HUES6 (cell line): ENCODE measurements at regions not wholly inside any gene's neighbourhood (a gene's known extent, or its start where the extent isn't known, plus 50 kb on each side); places are given as distances from the start of the nearest gene placed in this dataset.

Source experiments
- H3K27ac ChIP-seq: 2 replicates; pipeline ENCODE4 v1.7.0; 2013; ENCODE audit warnings: low read depth, mild to moderate bottlenecking, low read length, inconsistent platforms
- H3K27me3 ChIP-seq: 2 replicates; pipeline ENCODE4 v1.6.1; 2013; ENCODE audit warnings: low read length; ENCODE audit not compliant: control insufficient read depth, insufficient read depth
- H3K36me3 ChIP-seq: 2 replicates; pipeline ENCODE4 v1.6.1; 2013; ENCODE audit warnings: low read length; ENCODE audit not compliant: control insufficient read depth, insufficient read depth
- H3K4me1 ChIP-seq: 2 replicates; pipeline ENCODE4 v1.6.1; 2013; ENCODE audit warnings: low read length; ENCODE audit not compliant: control insufficient read depth, insufficient read depth
- H3K4me3 ChIP-seq: 2 replicates; pipeline ENCODE4 v1.5.1; 2013; ENCODE audit warnings: low read depth, low read length
- H3K9ac ChIP-seq: one replicate; pipeline ENCODE4 v1.6.1; 2013; ENCODE audit warnings: mild to moderate bottlenecking, low read length
- H3K9me3 ChIP-seq: 2 replicates; pipeline ENCODE4 v1.6.1; 2013; ENCODE audit warnings: low read depth, low read length; ENCODE audit not compliant: control insufficient read depth, insufficient read depth

DNA sequence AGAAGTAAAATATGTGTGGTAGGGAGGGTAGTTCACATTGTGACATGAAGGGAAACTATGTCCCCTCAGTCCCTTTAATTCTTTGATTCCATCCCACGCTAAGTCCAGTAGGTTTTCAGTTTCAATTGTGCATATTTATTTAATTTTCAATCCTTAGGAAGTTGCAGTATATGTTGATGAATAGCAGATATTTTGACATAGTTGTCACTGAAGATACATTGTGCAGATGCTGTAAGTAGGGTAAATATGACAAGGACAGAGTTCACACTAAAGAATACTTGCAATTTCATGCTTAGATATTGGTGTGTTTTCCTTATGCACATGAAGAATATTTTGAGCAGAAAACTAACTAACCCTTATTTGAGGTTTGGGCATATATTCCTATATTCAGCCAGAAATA lies 595.4 kb upstream of the MIR17HG start:
- Histone ChIP-seq H3K9me3 (no peaks in the 10 kb centered on the region), H3K36me3 (no peaks in the 10 kb centered on the region), H3K27me3 (no peaks in the 10 kb centered on the region), H3K4me1 (no peaks in the 10 kb centered on the region), H3K4me3 (no peak overlapping the region), H3K27ac (no peak overlapping the region), H3K9ac (no peak overlapping the region)

DNA sequence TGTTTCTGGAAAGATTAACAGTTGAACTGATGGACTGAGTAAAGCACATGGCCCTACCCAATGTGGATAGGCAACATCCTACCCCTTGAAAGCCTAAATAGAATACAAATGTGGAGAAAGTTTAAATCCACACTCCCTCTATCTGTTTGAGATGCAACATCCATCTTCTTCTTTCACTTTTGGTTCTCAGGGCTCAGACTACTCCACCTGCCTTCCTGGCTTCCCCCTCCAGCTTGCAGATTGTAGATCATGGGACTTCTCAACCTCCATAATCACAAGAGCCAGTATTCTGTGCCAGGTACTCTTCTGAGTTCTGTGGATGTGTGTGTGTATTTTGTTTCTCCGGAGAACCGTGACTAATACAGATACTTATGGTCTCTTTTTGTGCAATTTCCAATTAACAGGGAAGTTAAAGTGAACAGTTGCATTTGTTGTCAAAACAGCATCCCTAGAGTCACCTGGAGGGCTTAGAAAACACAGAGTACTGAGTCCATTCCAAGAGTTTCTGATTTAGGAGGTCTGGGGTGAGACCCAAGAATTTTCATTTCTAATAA lies 590.3 kb upstream of the MIR17HG start:
- Histone ChIP-seq H3K4me3 (no peak overlapping the region), H3K27ac (no peak overlapping the region), H3K27me3 (no peaks in the 10 kb centered on the region; the same call in 1 of the 2 replicates), H3K4me1 (no peaks in the 10 kb centered on the region; the same call in 1 of the 2 replicates), H3K9me3 (no peaks in the 10 kb centered on the region), H3K36me3 (no peaks in the 10 kb centered on the region), H3K9ac (no peak overlapping the region)

DNA sequence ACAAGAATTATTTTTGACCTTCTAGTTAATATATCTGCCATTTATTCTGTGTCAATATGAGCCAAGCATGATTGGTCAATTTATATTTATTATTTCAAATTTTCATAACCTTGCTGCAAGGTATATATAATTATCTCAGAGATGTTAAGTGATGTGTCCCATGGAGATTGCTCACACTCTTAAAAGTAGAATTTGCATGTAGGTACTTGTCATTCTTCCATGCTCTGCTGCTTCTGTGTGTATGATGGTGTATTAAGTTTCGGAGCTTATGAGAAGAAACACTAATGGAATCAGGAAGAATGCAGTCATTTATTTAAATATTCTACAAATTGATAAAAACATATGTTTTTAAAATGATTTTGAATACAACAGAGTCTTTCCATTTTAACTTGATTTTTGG lies 586.8 kb upstream of the MIR17HG start:
- Histone ChIP-seq H3K4me1 (no peaks in the 10 kb centered on the region; the same call in 1 of the 2 replicates), H3K4me3 (no peak overlapping the region), H3K27ac (no peak overlapping the region), H3K36me3 (no peaks in the 10 kb centered on the region), H3K9ac (no peak overlapping the region), H3K9me3 (no peaks in the 10 kb centered on the region), H3K27me3 (no peaks in the 10 kb centered on the region; the same call in 1 of the 2 replicates)

DNA sequence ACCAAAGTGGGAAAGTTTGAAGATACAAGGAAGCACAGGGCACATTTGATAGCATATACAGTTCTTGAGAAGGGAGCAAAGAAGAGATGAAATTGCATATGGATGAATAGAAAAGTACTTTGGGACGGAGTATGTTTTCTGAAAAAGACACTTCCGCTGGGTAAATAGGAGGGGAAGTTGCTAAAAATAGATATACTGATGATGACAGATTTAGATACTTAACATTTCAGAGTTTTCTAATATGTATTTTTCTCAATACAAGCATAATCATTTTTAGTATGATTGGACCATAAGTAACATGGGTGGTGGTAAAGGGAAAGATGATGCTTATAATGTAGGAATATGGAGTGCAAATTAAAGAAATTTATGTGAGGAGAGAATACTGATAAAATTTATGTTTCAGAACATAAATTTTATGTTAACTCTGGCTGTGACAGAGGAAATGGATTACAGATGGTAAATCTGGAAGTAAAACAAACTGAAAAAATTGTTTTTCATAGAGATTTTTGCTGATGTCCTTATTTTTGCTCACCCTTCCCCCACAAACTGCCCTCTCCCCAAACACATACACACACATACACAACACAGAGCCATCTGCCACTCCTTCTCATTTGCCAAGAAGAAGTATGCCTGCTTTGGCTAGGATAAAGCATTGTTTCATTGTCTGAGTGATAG lies 583.9 kb upstream of the MIR17HG start:
- no peaks in the 10 kb centered on the region; the same call in none of the 2 replicates for H3K4me1 ChIP-seq
- H3K27ac ChIP-seq, result no peak overlapping the region
- no peak overlapping the region for H3K4me3 ChIP-seq
- no peak overlapping the region for H3K9ac ChIP-seq
- H3K27me3 ChIP-seq, result no peaks in the 10 kb centered on the region
- no peaks in the 10 kb centered on the region for H3K9me3 ChIP-seq
- no peaks in the 10 kb centered on the region for H3K36me3 ChIP-seq

DNA sequence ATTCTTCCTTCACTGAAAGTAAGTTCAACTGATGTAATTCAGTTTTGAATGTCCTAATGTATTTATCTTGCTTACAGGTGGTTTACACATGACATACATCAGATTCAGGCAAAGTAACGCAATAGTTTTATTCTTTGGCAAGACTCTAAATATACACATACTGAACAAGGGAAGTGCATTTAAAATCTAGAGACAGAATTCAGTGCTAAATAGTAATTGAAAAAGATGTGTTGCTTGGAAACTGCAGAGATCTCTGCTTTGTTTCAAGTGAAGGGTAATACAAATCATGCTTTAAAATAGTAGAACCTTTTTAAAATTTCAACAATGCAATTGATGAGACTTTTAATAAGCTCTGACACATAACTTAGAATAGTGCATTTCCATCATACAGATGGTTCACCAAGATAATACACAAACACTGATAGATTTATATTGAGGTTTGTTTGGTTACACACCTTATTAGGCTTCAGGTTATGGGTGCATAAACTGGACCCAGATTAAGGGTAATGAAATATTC lies 581.0 kb upstream of the MIR17HG start:
- H3K27ac ChIP-seq, result no peak overlapping the region
- H3K9ac ChIP-seq, result no peak overlapping the region
- H3K27me3 ChIP-seq, result no peaks in the 10 kb centered on the region
- peaks cover 8% of the 10 kb centered on the region for H3K4me1 ChIP-seq
- no peaks in the 10 kb centered on the region for H3K9me3 ChIP-seq
- H3K4me3 ChIP-seq, result no peak overlapping the region
- no peaks in the 10 kb centered on the region for H3K36me3 ChIP-seq

DNA sequence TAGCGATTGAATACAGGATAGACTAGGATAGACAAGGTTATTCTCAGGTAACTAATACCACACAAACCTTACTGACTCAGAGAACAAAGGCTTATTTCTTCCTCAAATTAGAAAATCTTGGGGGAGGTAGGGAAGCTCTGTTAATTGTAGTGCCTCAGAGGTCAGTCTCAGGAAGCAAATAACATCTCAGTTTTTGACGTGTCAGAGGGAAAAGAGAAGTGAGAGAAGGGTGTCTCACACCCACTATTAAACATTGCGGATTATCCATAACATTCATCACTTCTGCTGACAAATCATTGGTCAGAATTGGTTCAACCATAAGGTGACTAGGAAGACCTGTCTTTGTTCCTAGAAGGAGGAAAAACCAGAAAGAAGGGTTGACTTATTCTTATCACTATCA lies 579.4 kb upstream of the MIR17HG start:
- Histone ChIP-seq H3K9ac (no peak overlapping the region), H3K9me3 (no peaks in the 10 kb centered on the region), H3K4me1 (peaks cover 11% of the 10 kb centered on the region), H3K27me3 (no peaks in the 10 kb centered on the region), H3K4me3 (no peak overlapping the region), H3K36me3 (no peaks in the 10 kb centered on the region), H3K27ac (no peak overlapping the region)

DNA sequence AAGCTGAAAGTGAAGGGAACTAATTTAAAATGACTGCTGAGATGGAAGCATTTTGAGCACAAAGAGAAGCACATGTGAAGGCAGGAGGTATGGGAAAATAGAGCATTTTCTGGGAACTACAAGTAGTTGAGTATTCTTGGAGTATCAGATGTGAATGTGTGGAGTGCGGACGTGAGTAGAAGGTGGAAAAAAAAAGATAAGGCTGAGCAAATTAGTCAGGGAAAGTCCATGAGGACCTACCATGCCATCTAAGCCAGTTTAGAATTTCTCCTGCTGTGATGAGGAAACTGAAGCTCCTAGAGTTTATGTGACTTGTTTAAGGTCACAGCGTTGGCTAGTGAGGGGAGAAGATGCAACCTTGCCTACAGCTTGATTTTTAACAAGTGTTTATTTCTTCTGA lies 578.1 kb upstream of the MIR17HG start:
- Histone ChIP-seq H3K36me3 (no peaks in the 10 kb centered on the region), H3K27ac (no peak overlapping the region), H3K27me3 (no peaks in the 10 kb centered on the region), H3K9me3 (no peaks in the 10 kb centered on the region), H3K9ac (no peak overlapping the region), H3K4me1 (peaks cover 15% of the 10 kb centered on the region), H3K4me3 (no peak overlapping the region)

DNA sequence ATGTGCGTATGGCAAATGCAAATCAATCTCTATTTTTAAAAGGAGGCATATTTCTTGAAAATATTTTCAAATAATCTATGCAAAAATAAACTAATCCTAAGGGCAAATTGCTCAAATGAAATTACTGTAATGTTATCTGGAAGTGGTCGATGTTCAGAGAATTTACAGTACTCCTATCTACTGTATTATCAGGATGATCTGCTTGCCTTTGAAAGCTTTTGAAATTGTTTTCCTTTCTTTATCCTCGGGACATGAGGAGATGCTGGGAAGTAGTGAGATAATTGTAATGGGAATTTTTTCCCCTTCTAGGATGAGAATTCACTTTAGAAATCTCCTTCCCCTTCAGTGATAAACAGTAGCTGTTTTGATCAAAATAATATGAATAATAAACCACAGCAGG lies 577.2 kb upstream of the MIR17HG start:
- Histone ChIP-seq H3K27me3 (no peaks in the 10 kb centered on the region), H3K4me1 (peaks cover 15% of the 10 kb centered on the region), H3K9ac (no peak overlapping the region), H3K4me3 (no peak overlapping the region), H3K36me3 (no peaks in the 10 kb centered on the region), H3K9me3 (no peaks in the 10 kb centered on the region), H3K27ac (no peak overlapping the region)

DNA sequence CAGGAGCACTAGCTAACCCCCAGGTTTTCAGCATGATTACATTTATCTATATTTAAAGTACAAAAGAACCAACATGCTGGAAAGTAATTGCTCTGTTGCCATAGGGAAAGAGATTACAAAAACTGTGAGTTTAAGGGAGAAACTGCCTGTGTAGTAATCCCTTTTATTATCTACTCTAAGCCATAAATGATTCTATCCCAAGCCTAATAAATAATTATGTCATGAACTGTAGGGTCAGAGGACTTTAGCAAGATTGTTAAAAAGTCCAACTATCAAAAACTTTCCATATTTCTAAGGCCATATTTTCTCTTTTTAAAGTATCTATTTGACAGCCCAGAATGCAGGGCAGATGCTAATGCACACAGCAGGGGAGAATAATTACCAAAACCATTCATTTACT lies 573.8 kb upstream of the MIR17HG start:
- Histone ChIP-seq H3K9me3 (no peaks in the 10 kb centered on the region), H3K36me3 (no peaks in the 10 kb centered on the region), H3K27me3 (no peaks in the 10 kb centered on the region), H3K27ac (no peak overlapping the region), H3K4me1 (peaks cover 15% of the 10 kb centered on the region), H3K4me3 (no peak overlapping the region), H3K9ac (no peak overlapping the region)

DNA sequence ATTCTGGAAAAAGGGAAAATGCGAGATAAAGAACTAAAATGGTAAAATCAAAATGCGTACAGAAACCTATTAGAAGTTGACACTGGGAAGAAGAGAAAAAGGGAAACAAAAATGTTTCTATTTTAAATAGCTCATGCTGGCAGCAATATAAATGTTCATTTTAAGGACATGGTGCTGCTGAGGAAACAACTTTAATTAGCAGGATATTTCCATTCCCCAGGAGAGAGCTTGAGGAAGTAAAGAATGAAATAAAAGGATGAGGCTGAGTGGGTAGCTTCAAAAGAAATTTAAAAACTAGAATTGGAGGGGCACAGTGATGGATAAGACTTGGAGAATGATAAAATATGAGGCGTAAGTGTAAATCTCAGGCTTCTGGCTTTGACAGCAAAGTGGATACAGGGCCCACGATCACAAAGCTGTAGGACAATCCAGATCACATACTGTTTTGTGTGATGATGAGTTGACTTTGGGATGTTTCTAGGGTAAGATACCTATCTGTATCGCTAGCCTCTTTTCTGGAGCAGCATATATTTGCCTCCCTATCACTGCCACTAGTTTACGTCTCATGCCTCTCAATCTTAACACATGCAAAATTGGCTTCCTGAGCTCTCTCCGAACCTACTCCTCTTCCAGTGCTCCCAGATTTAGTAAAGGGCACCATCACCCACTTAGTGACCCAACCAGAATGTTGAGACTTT lies 571.3 kb upstream of the MIR17HG start:
- Histone ChIP-seq H3K27me3 (no peaks in the 10 kb centered on the region), H3K27ac (no peak overlapping the region), H3K9me3 (no peaks in the 10 kb centered on the region), H3K4me1 (peaks cover 7% of the 10 kb centered on the region; the same call in 1 of the 2 replicates), H3K4me3 (no peak overlapping the region), H3K9ac (no peak overlapping the region), H3K36me3 (no peaks in the 10 kb centered on the region)

DNA sequence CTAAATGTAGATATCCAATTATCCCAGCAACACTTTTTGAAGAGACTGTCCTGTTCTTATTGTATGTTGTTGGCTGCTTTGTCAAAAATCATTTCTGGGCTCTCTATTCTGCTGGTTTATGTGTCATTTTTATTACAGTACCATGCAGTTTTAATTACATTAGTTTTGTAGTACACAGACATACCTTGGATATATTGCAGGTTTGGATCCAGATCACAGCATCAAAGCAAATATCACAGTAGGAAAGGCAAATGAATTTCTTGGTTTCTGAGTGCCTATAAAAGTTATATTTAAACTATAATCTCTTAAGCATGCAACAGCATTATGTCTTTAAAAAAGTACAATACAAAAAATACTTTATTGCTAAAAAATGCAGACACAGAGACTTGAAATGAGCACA lies 564.2 kb upstream of the MIR17HG start:
- Histone ChIP-seq H3K9me3 (0 out of 2 replicates have a peak, but pooled peaks cover 2% of the 10 kb centered on the region), H3K27me3 (no peaks in the 10 kb centered on the region), H3K36me3 (no peaks in the 10 kb centered on the region), H3K4me3 (no peak overlapping the region), H3K4me1 (no peaks in the 10 kb centered on the region), H3K27ac (no peak overlapping the region), H3K9ac (no peak overlapping the region)
